Uterus (tissue), 3 donors: ENCODE measurements at regions not wholly inside any gene's neighbourhood (a gene's known extent, or its start where the extent isn't known, plus 50 kb on each side); places are given as distances from the start of the nearest gene placed in this dataset.

Experiments used
- DNase-seq, 2 donors: peaks; one replicate each; pipeline ENCODE4 v3.0.0-alpha.2; 2019 to 2020
- H3K27ac ChIP-seq, 2 donors: fragments of 200-600 bp; sonication (generic); 1 replicate in 1 of 2; 2 replicates in 1 of 2; pipeline ENCODE4 v1.5.1; 2016 to 2018
- H3K27me3 ChIP-seq, 2 donors: fragments of 200-600 bp; sonication (generic); one replicate each; pipeline ENCODE4 v1.5.1; 2018 to 2019; ENCODE audit warnings: control low read depth in 1 of 2
- H3K36me3 ChIP-seq, 2 donors: fragments of 200-600 bp; sonication (generic); one replicate each; pipeline ENCODE4 v1.5.1; 2019; ENCODE audit warnings: control low read depth in 1 of 2
- H3K4me1 ChIP-seq, 2 donors: fragments of 200-600 bp; sonication (generic); one replicate each; pipeline ENCODE4 v1.5.1; 2018 to 2019; ENCODE audit warnings: control low read depth in 1 of 2
- H3K4me3 ChIP-seq, 2 donors: fragments of 200-600 bp; sonication (generic); 1 replicate in 1 of 2; 2 replicates in 1 of 2; pipeline ENCODE4 v1.5.1; 2018 to 2019; ENCODE audit warnings: mild to moderate bottlenecking in 1 of 2
- H3K9me3 ChIP-seq, 2 donors: fragments of 200-600 bp; sonication (generic); one replicate each; pipeline ENCODE4 v1.5.1; 2019; ENCODE audit warnings: control low read depth in 1 of 2
- POLR2A ChIP-seq, 2 donors: fragments of 450-650 bp; IDR thresholded peaks; one replicate each; pipeline ENCODE4 v1.6.1; 2016; ENCODE audit warnings: antibody characterized with exemption in 2 of 2, mild to moderate bottlenecking in 1 of 2, moderate library complexity in 1 of 2
- intact Hi-C: fragments of 100-400 bp; cut with DNase I; formaldehyde crosslinking; loops from one replicate; pipeline ENCODE4 v1.15.1; 2023; ENCODE audit warnings: low total_unique reads
- TF ChIP-seq, protein P1 (sequence below), 4 experiments: fragments of 200-600 bp in 2 of 4; fragments of 450-650 bp in 2 of 4; sonication (generic) in 2 of 4; IDR thresholded peaks; one replicate each; pipeline ENCODE4 v1.5.1; 2016 to 2019; ENCODE audit warnings: antibody characterized with exemption in 4 of 4, mild to moderate bottlenecking in 2 of 4, moderate library complexity in 1 of 4
- donor health status: DM: yes; HTN: yes; CAD: no.

GRCh38 chr11:69231466-69232018 lies 62.4 kb upstream of the MYEOV start:
- Histone ChIP-seq H3K27me3 (no peaks in the 10 kb centered on the region), H3K4me1 (no peaks in the 10 kb centered on the region), H3K9me3 (no peaks in the 10 kb centered on the region), H3K4me3 (no peak overlapping the region), H3K27ac (no peak overlapping the region), H3K36me3 (no peaks in the 10 kb centered on the region)
- TF ChIP-seq, protein P1, sequence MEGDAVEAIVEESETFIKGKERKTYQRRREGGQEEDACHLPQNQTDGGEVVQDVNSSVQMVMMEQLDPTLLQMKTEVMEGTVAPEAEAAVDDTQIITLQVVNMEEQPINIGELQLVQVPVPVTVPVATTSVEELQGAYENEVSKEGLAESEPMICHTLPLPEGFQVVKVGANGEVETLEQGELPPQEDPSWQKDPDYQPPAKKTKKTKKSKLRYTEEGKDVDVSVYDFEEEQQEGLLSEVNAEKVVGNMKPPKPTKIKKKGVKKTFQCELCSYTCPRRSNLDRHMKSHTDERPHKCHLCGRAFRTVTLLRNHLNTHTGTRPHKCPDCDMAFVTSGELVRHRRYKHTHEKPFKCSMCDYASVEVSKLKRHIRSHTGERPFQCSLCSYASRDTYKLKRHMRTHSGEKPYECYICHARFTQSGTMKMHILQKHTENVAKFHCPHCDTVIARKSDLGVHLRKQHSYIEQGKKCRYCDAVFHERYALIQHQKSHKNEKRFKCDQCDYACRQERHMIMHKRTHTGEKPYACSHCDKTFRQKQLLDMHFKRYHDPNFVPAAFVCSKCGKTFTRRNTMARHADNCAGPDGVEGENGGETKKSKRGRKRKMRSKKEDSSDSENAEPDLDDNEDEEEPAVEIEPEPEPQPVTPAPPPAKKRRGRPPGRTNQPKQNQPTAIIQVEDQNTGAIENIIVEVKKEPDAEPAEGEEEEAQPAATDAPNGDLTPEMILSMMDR (IDR thresholded peaks at IDR 0.05), result no peak
- TF ChIP-seq POLR2A (IDR thresholded peaks at IDR 0.05), result no peak
- intact Hi-C loops, result no loop called here
- DNase-seq, result no peak

DNA sequence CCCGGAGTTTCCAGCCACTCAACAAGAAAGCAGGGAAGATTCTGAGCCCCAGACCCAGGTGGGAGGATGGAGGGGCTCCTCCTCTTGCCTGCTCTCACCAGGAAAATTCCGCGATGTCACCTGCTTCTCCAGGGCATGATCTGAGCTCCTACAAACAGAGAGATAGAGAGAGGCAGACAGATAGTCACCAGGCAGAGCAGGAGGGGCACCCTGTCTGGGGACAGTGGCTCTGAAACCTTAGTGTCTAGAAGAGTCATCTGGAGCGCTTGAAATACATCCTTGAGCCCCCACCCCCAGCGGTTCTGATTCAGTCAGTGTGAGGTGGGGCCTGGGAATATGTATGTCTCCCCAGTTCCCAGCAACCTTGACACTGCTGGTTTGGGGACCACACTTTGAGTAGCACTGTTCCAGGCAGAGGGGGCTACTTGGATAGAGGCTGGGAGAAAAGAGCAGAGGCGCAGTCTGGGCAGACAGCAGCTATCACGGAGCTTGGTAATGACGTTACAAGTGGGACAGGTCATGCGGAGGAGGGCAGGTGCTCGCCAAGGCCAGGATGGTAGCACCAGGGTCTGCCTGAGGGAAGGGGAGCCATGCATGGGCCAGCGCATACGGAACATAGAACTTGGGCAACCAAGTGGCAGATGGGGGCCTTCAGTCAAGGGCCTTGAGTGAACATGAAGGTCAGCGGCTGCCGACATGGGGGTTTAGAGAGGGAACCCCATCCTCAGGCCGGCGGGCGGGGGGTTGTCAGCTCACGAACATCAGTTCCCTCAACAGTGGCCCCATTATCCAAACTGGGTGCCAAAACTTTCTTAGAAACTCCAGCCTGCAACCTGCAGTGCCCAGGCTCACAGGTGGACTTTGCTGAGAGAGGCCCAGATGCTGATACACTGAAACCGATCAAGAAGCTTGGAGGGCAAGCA lies 60.9 kb upstream of the MYEOV start:
- Histone ChIP-seq H3K4me3 (no peak overlapping the region), H3K27me3 (no peaks in the 10 kb centered on the region), H3K4me1 (no peaks in the 10 kb centered on the region), H3K27ac (no peak overlapping the region), H3K36me3 (no peaks in the 10 kb centered on the region), H3K9me3 (no peaks in the 10 kb centered on the region)
- TF ChIP-seq POLR2A (IDR thresholded peaks at IDR 0.05), result no peak
- TF ChIP-seq, protein P1 (IDR thresholded peaks at IDR 0.05), result no peak
- no peak for DNase-seq
- intact Hi-C loops, result no loop called here

GRCh38 chr11:69233744-69234570 lies 60.0 kb upstream of the MYEOV start:
- intact Hi-C loops, result no loop called here
- H3K4me1 ChIP-seq, result no peaks in the 10 kb centered on the region
- H3K4me3 ChIP-seq, result no peak overlapping the region
- H3K27ac ChIP-seq, result no peak overlapping the region
- DNase-seq, result no peak
- H3K9me3 ChIP-seq, result no peaks in the 10 kb centered on the region
- no peaks in the 10 kb centered on the region for H3K36me3 ChIP-seq
- TF ChIP-seq, protein P1 (IDR thresholded peaks at IDR 0.05), result no peak
- no peak for TF ChIP-seq POLR2A (IDR thresholded peaks at IDR 0.05)
- H3K27me3 ChIP-seq, result no peaks in the 10 kb centered on the region

DNA sequence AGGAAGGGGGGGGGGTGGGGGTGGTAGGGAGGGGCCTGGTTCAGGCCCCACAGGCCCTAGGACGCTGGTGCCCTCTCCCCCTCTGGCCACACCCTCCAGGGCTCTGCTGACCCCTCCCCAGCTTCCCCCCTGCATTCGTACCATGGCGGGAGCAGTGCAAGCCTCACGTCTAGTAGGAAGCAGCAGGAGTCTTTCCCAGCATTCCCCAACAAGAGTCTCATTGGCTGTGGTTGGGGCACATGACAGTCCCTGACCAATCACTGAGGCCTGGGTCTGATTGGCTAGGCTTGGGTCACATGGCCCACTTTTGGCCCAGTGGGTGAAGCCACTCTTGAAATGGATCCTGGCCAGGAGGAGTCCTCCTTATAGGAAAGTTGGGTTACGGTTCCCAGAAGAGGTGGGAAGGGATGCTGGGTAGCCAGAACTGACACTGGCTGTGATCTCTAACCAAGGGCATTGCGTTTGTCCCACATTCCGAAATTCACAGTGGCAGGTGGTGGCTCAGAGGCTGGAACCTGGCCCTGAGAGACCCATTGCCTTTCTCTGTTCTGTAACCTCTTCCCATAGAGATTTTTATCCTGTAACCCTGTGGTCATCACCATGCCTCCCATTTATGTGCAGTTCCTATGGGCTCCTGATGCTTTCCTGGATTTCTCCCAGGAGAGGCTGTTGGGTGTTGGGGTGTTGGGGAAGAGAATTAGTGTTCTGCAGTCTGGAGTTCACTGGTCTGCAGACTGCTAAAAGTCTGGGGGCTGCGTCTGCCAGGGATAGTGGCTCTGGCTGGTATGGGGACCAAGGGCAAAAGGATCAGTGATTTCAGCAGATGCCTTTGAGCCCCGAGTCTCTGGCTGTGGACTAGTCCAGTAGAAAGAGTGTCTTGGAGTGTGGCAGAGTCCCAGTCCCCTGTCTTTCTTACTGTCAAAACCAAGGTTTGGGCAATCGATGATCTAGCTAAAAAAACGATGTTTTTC lies 58.9 kb upstream of the MYEOV start:
- no peaks in the 10 kb centered on the region for H3K27me3 ChIP-seq
- H3K27ac ChIP-seq, result no peak overlapping the region

More for the DNA sequence above, 58.9 kb upstream of the MYEOV start:
- intact Hi-C loops, result no loop called here
- Histone ChIP-seq H3K4me1 (no peaks in the 10 kb centered on the region), H3K4me3 (no peak overlapping the region), H3K9me3 (no peaks in the 10 kb centered on the region), H3K36me3 (no peaks in the 10 kb centered on the region)
- no peak for TF ChIP-seq POLR2A (IDR thresholded peaks at IDR 0.05)
- TF ChIP-seq, protein P1 (IDR thresholded peaks at IDR 0.05), result no peak
- DNase-seq, result no peak
